ENCODE measurements at regions not wholly inside any gene's neighbourhood (a gene's known extent, or its start where the extent isn't known, plus 50 kb on each side); places are given as distances from the start of the nearest gene placed in this dataset.

DNA sequence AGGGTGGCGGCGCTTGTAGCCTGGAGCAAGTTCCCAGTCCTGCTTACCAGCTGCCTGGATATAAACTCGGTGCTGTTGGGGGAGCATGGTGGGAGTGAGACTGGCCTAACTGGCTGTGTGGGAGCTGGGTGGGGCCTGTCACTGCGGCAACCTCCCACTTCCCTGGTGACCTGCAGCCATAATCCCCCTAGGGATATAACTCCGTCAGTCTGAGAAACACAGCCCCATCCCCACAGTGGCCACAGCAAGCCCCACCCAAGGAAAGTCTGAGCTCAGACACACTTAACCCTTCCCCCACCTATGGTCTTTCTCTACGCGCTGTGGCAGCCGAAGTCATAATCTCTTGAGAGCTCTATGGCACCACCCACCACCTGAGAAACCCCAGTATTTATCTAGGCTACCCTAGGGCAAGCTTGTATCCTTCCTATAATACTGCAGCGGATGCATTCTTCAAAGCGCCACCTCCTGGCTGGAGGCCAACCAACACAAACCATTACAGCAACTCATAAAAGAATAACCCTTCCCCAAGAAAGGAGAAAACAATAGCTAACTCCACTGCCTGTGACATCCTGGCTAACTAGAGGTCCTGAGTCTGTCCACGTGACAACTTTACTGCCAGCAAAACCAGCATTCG is 57.4 kb downstream of the ZNF648 start:
- Mint-ChIP-seq H3K27ac (ENCODE audit: unreplicated experiment) (no peak overlapping the region), H3K9me3 (ENCODE audit: unreplicated experiment) (peaks cover 4% of the 10 kb centered on the region), H3K27me3 (ENCODE audit: unreplicated experiment) (no peaks in the 10 kb centered on the region), H3K4me1 (ENCODE audit: unreplicated experiment) (peaks cover 2% of the 10 kb centered on the region), H3K4me3 (ENCODE audit: unreplicated experiment) (no peak overlapping the region), H3K36me3 (ENCODE audit: unreplicated experiment) (no peaks in the 10 kb centered on the region)
- no peak for DNase-seq (ENCODE audit: extremely low spot score, unreplicated experiment)
- TF ChIP-seq CTCF (IDR thresholded peaks at IDR 0.05), result no peak

GRCh38 chr1:182003025-182003725 is 58.3 kb downstream of the ZNF648 start:
- Mint-ChIP-seq H3K27ac (ENCODE audit: unreplicated experiment) (no peak overlapping the region), H3K9me3 (ENCODE audit: unreplicated experiment) (peaks cover 4% of the 10 kb centered on the region), H3K36me3 (ENCODE audit: unreplicated experiment) (no peaks in the 10 kb centered on the region), H3K4me3 (ENCODE audit: unreplicated experiment) (no peak overlapping the region), H3K27me3 (ENCODE audit: unreplicated experiment) (no peaks in the 10 kb centered on the region), H3K4me1 (ENCODE audit: unreplicated experiment) (peaks cover 2% of the 10 kb centered on the region)
- TF ChIP-seq CTCF (IDR thresholded peaks at IDR 0.05), result no peak
- DNase-seq (ENCODE audit: extremely low spot score, unreplicated experiment), result no peak

DNA sequence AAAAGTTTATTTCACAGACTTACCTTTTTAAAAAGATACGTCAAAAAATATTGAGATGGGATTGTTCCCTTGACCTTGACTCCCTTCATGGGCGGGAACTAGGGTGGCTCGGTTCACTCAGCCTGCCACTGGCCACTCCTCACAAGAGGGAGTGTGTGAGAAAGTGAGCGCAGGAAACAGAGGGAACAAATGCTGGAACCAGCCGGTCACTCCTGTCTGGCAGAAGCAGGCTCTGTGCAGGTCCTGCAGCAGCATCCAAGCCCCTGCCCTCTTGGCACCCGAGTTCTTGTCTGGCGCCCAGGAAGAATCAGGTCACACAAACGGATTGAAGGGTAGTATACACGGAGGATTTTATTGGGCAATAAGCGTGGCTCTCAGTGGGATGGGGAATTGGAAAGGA is 58.9 kb downstream of the ZNF648 start:
- TF ChIP-seq CTCF (IDR thresholded peaks at IDR 0.05), result no peak
- Mint-ChIP-seq H3K36me3 (ENCODE audit: unreplicated experiment) (no peaks in the 10 kb centered on the region), H3K4me3 (ENCODE audit: unreplicated experiment) (no peak overlapping the region), H3K27ac (ENCODE audit: unreplicated experiment) (no peak overlapping the region), H3K27me3 (ENCODE audit: unreplicated experiment) (no peaks in the 10 kb centered on the region), H3K9me3 (ENCODE audit: unreplicated experiment) (peaks cover 4% of the 10 kb centered on the region), H3K4me1 (ENCODE audit: unreplicated experiment) (peaks cover 2% of the 10 kb centered on the region)
- DNase-seq (ENCODE audit: extremely low spot score, unreplicated experiment), result no peak

DNA sequence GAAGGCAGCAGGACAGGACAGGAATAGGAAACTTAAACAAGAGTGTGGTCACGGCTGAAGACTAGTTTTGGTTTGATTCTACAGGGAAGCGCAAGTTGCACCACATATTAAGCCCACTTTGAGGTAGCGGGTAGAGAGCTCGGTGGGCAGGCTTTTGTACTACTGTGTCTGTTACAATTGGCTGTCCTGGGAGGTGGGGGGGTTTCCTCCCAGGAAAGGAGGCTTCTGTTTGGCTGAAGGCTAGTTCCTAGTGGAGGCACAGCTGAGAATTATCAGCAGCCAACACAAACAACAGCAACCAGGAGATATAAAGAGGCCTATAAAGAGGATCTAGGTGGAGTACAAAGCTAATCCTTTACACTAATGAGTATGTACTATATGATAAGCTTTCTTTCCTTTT is 62.7 kb downstream of the ZNF648 start:
- H3K9me3 Mint-ChIP-seq (ENCODE audit: unreplicated experiment), result no peaks in the 10 kb centered on the region
- no peak overlapping the region for H3K4me3 Mint-ChIP-seq (ENCODE audit: unreplicated experiment)
- no peak overlapping the region for H3K27ac Mint-ChIP-seq (ENCODE audit: unreplicated experiment)
- TF ChIP-seq CTCF (IDR thresholded peaks at IDR 0.05), result no peak
- H3K36me3 Mint-ChIP-seq (ENCODE audit: unreplicated experiment), result no peaks in the 10 kb centered on the region
- peaks cover 2% of the 10 kb centered on the region for H3K27me3 Mint-ChIP-seq (ENCODE audit: unreplicated experiment)
- H3K4me1 Mint-ChIP-seq (ENCODE audit: unreplicated experiment), result peaks cover 2% of the 10 kb centered on the region
- DNase-seq (ENCODE audit: extremely low spot score, unreplicated experiment), result no peak

DNA sequence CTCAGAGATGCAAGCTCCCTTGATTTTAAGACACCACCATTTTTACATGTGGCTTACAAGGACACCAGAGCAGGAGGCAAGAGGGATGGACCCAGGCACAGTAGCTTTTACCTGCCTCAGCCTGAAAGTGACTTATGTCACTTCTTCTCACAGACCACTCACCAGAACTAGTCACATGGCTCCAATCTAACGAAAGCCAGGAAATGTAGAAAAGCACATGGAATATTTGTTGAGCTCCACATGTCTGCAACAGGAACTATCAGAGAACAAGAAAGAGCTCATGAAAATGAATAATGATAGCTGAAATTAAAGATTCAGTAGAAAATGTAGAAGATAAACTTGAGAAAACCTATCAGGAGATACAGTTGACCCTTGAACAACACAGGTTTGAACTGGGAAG is 69.4 kb downstream of the ZNF648 start:
- no peak for DNase-seq (ENCODE audit: extremely low spot score, unreplicated experiment)
- no peak overlapping the region for H3K4me3 Mint-ChIP-seq (ENCODE audit: unreplicated experiment)
- H3K27me3 Mint-ChIP-seq (ENCODE audit: unreplicated experiment), result peaks cover 2% of the 10 kb centered on the region
- H3K27ac Mint-ChIP-seq (ENCODE audit: unreplicated experiment), result no peak overlapping the region
- H3K4me1 Mint-ChIP-seq (ENCODE audit: unreplicated experiment), result no peaks in the 10 kb centered on the region
- no peaks in the 10 kb centered on the region for H3K9me3 Mint-ChIP-seq (ENCODE audit: unreplicated experiment)
- H3K36me3 Mint-ChIP-seq (ENCODE audit: unreplicated experiment), result no peaks in the 10 kb centered on the region
- no peak for TF ChIP-seq CTCF (IDR thresholded peaks at IDR 0.05)

Data from osteocyte (in vitro differentiated cells).